ENCODE measurements at regions not wholly inside any gene's neighbourhood (a gene's known extent, or its start where the extent isn't known, plus 50 kb on each side); places are given as distances from the start of the nearest gene placed in this dataset.

DNA sequence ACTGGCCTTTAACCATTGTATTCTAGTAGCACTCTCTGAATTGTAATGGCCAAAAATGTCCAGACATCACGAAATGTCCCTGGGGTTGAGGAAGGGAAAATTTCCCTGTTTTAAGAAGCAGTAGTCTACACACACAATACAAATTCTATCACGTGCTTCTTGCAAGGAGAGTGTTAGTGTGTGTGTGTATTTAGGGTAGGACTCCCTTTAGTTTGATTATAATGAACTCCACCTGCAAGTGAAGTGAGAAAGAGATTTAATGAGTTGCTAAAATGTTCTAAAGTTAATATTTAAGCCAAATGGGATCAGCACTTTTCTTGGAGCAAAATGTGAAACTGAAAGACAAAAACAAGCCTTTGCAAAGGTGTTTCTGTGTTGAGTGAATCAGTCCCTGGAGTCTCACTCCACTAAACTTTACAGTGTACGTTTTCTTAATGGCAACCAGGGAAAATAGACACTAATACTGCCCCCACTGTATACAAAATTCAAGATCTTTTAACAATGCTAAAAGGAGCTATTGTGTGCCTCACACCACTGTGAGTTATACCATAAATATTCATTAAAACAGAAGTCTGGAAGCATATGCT, 590.3 kb upstream of the TENM4 start (continued):
- no peak for TF ChIP-seq ZBTB4 (CRISPR knock-in tag; IDR thresholded peaks at IDR 0.05)
- TF ChIP-seq E4F1 (IDR thresholded peaks at IDR 0.05; ENCODE audit: borderline replicate concordance, partially characterized antibody) = no peak

- intact Hi-C loops (cut with micrococcal nuclease; ENCODE audit: unreplicated experiment) (no loop called here), in situ Hi-C loops (cut with MboI) (no loop called here)
- H2AFZ ChIP-seq (ENCODE audit: control insufficient read depth, low read depth, low read length) = no peak overlapping the region
- POLR2A ChIA-PET = no interaction called here
- no peak overlapping the region for H3K4me3 ChIP-seq
- no peaks in the 10 kb centered on the region for H3K4me1 ChIP-seq (ENCODE audit: control insufficient read depth, insufficient read depth, low read length)
- CTCF ChIA-PET = no interaction called here
- no peak for ATAC-seq
- no peak for DNase-seq (ENCODE audit: low read depth, low spot score)
- WGBS (ENCODE audit: insufficient coverage, insufficient replicate concordance, low lambda C conversion rate, missing lambda C conversion rate) = 12% methylated on average over 3 of the region's 3 CpGs
- SMC1A ChIA-PET (ENCODE audit: uncharacterized antibody, unreplicated experiment) = no interaction called here
- H3K79me2 ChIP-seq (ENCODE audit: control insufficient read depth, insufficient read depth, low read length) = no peaks in the 10 kb centered on the region
- RAD21 ChIA-PET (ENCODE audit: unreplicated experiment) = no interaction called here
- H3K27me3 ChIP-seq (replicated peaks in 1 of 2; ENCODE audit: control insufficient read depth in 2 of 2, insufficient read depth in 2 of 2, low read length in 1 of 2) = no peaks in the 10 kb centered on the region
- H3K4me2 ChIP-seq (ENCODE audit: control insufficient read depth, insufficient read depth) = no peak overlapping the region
- H3K9ac ChIP-seq (ENCODE audit: control insufficient read depth, insufficient read depth, low read length) = no peak overlapping the region
- no TSS peak for BruUV-seq (replicated peaks)
- no peaks in the 10 kb centered on the region for H4K20me1 ChIP-seq (ENCODE audit: control insufficient read depth, insufficient read depth)
- FAIRE-seq = no peak
- H3K36me3 ChIP-seq (ENCODE audit: control insufficient read depth in 2 of 2, insufficient read depth in 2 of 2, low read length in 1 of 2) = no peaks in the 10 kb centered on the region
- H3K9me3 ChIP-seq (replicated peaks; ENCODE audit: control insufficient read depth, insufficient read depth, low read length) = no peaks in the 10 kb centered on the region
- no peak overlapping the region for H3K27ac ChIP-seq (ENCODE audit: control insufficient read depth, insufficient read depth)
- TF ChIP-seq CREB1 (IDR thresholded peaks at IDR 0.05; ENCODE audit: low read depth) (no peak), CHD4 (IDR thresholded peaks at IDR 0.05) (no peak), WRNIP1 (IDR thresholded peaks at IDR 0.05; ENCODE audit: borderline replicate concordance, low read depth, low read length) (no peak), CBFB (IDR thresholded peaks at IDR 0.05; ENCODE audit: low read depth) (no peak), MEF2B (IDR thresholded peaks at IDR 0.05; ENCODE audit: partially characterized antibody, poor library complexity, severe bottlenecking) (no peak), MTA2 (IDR thresholded peaks at IDR 0.05; ENCODE audit: low read depth) (no peak), EP300 (IDR thresholded peaks at IDR 0.05; ENCODE audit: borderline replicate concordance in 1 of 2, control insufficient read depth in 1 of 2, low read depth in 2 of 2, low read length in 2 of 2) (no peak), SUZ12 (IDR thresholded peaks at IDR 0.05; ENCODE audit: unreplicated experiment) (no peak), FOXK2 (IDR thresholded peaks at IDR 0.05) (no peak), NKRF (conservative IDR thresholded peaks at IDR 0.05) (no peak), STAT1 (conservative IDR thresholded peaks at IDR 0.05) (no peak)
- TF ChIP-seq, protein P1, sequence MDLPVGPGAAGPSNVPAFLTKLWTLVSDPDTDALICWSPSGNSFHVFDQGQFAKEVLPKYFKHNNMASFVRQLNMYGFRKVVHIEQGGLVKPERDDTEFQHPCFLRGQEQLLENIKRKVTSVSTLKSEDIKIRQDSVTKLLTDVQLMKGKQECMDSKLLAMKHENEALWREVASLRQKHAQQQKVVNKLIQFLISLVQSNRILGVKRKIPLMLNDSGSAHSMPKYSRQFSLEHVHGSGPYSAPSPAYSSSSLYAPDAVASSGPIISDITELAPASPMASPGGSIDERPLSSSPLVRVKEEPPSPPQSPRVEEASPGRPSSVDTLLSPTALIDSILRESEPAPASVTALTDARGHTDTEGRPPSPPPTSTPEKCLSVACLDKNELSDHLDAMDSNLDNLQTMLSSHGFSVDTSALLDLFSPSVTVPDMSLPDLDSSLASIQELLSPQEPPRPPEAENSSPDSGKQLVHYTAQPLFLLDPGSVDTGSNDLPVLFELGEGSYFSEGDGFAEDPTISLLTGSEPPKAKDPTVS (IDR thresholded peaks at IDR 0.05; ENCODE audit: low read depth, low read length) = no peak
Observed at GRCh38 chr11:80028998-80029397, 588.2 kb upstream of the TENM4 start.
